Osteoblast (primary cell): ENCODE measurements at regions not wholly inside any gene's neighbourhood (a gene's known extent, or its start where the extent isn't known, plus 50 kb on each side); places are given as distances from the start of the nearest gene placed in this dataset.
A peak's percentile ranks its signal among the peaks of the same experiment; 100 is the strongest.

Experiments used
- DNase-seq: peaks from one replicate; pipeline ENCODE4 v3.0.0; 2011; ENCODE audit warnings: low spot score, mixed read lengths; ENCODE audit not compliant: insufficient read length; ENCODE audit errors: missing footprints
- H2AFZ ChIP-seq: 2 replicates; pipeline ENCODE4 v1.6.0; 2011; ENCODE audit warnings: mild to moderate bottlenecking, low read length
- H3K27ac ChIP-seq: 2 replicates; pipeline ENCODE4 v1.5.1; 2011; ENCODE audit warnings: mild to moderate bottlenecking, low read depth, low read length, moderate library complexity
- H3K27me3 ChIP-seq: 2 replicates; pipeline ENCODE4 v1.6.0; 2012; ENCODE audit warnings: mild to moderate bottlenecking, control low read depth, inconsistent platforms, low read length, moderate library complexity; ENCODE audit not compliant: insufficient read depth
- H3K36me3 ChIP-seq: 2 replicates; pipeline ENCODE4 v1.5.1; 2011; ENCODE audit warnings: mild to moderate bottlenecking, low read length, control low read depth, moderate library complexity; ENCODE audit not compliant: insufficient read depth
- H3K4me1 ChIP-seq: 2 replicates; pipeline ENCODE4 v1.5.1; 2011; ENCODE audit warnings: mild to moderate bottlenecking, low read length, control low read depth, moderate library complexity; ENCODE audit not compliant: insufficient read depth
- H3K4me2 ChIP-seq: 2 replicates; pipeline ENCODE4 v1.6.0; 2011; ENCODE audit warnings: mild to moderate bottlenecking, low read length; ENCODE audit not compliant: insufficient read depth
- H3K4me3 ChIP-seq: fragments of 200-600 bp; sonication (generic); 3 replicates; pipeline ENCODE4 v1.5.1; 2012; ENCODE audit warnings: mild to moderate bottlenecking, low read length, inconsistent platforms; ENCODE audit not compliant: insufficient read depth
- H3K79me2 ChIP-seq: 2 replicates; pipeline ENCODE4 v1.6.0; 2012; ENCODE audit warnings: mild to moderate bottlenecking, low read length, control low read depth, inconsistent platforms; ENCODE audit not compliant: insufficient read depth
- H3K9me3 ChIP-seq: 2 replicates; pipeline ENCODE4 v1.5.1; 2011; ENCODE audit warnings: low read depth, low read length, control low read depth
- H4K20me1 ChIP-seq: 2 replicates; pipeline ENCODE4 v1.6.0; 2012; ENCODE audit warnings: mild to moderate bottlenecking, low read length, control low read depth; ENCODE audit not compliant: insufficient read depth
- CTCF ChIP-seq: IDR thresholded peaks from 2 replicates; pipeline ENCODE4 v1.5.1; 2011; ENCODE audit warnings: mild to moderate bottlenecking, low read depth, low read length, moderate library complexity; ENCODE audit errors: extremely low read depth

GRCh38 chr16:66224186-66224585 lies 142.3 kb upstream of the CDH5 start:
- no peaks in the 10 kb centered on the region for H3K27me3 ChIP-seq
- H2AFZ ChIP-seq: no peak overlapping the region
- H3K79me2 ChIP-seq: no peaks in the 10 kb centered on the region
- H3K4me1 ChIP-seq: peaks cover 12% of the 10 kb centered on the region
- no peak for DNase-seq
- TF ChIP-seq CTCF: no peak
- no peak overlapping the region for H3K4me3 ChIP-seq
- no peaks in the 10 kb centered on the region for H3K36me3 ChIP-seq
- no peak overlapping the region for H3K27ac ChIP-seq
- no peaks in the 10 kb centered on the region for H3K9me3 ChIP-seq
- H3K4me2 ChIP-seq: no peak overlapping the region
- no peaks in the 10 kb centered on the region for H4K20me1 ChIP-seq

GRCh38 chr16:66223176-66223780 lies 143.2 kb upstream of the CDH5 start:
- H3K27me3 ChIP-seq: peaks cover 7% of the 10 kb centered on the region
- H3K4me1 ChIP-seq: peaks cover 12% of the 10 kb centered on the region
- H3K4me3 ChIP-seq: no peak overlapping the region
- H3K9me3 ChIP-seq: no peaks in the 10 kb centered on the region
- peak overlapping the region; percentile 35 for H3K4me2 ChIP-seq
- no peak for TF ChIP-seq CTCF
- no peaks in the 10 kb centered on the region for H3K36me3 ChIP-seq
- H2AFZ ChIP-seq: no peak overlapping the region
- H3K27ac ChIP-seq: peak overlapping the region; percentile 23
- H4K20me1 ChIP-seq: no peaks in the 10 kb centered on the region
- no peaks in the 10 kb centered on the region for H3K79me2 ChIP-seq
- peak; percentile 84 for DNase-seq

DNA sequence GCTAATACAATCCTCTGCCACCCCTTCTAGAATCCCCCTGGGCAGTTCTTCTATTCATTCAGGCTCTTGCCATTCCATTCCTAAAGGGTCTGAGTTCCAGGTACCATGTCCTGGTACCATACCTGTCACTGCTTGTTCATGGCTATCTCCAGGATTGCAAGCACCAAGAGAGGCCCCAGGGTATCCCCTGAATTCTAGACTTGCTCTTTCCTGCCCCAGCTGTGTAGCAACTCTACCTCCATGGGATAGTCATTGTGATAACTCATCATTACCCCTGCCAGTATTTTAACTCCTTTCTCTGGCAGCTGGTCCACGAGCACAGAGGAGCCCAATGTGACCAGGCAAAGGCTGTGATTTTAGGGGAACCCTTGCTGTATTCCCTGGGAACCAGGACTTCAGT lies 143.7 kb upstream of the CDH5 start:
- Histone ChIP-seq H3K4me3 (no peak overlapping the region), H4K20me1 (no peaks in the 10 kb centered on the region), H3K4me2 (no peak overlapping the region), H3K9me3 (no peaks in the 10 kb centered on the region), H3K36me3 (no peaks in the 10 kb centered on the region), H3K27ac (peak overlapping the region; percentile 23), H3K4me1 (peaks cover 12% of the 10 kb centered on the region), H3K27me3 (peaks cover 9% of the 10 kb centered on the region), H3K79me2 (no peaks in the 10 kb centered on the region), H2AFZ (no peak overlapping the region)
- no peak for DNase-seq
- TF ChIP-seq CTCF: no peak

DNA sequence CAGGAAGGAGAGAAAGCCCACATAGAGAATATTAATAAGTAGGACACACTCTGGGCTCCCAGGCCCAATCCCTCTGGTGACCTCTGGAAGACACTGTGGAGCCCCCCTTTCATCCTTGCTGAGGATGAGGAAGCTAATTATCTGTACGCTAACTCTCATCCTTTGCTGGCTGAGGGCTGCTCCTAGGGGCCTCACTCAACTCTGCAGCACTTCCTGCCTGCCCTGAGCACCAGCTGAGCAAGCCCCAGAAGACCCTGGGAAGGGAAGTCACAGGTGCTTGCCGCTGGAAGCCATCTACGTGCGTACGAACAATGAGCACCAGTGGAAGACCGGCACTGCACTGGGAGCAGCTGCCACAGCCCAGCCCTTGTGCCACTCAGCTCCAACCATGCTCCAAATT lies 145.8 kb upstream of the CDH5 start:
- no peak for DNase-seq
- Histone ChIP-seq H3K4me2 (no peak overlapping the region), H3K27ac (no peak overlapping the region), H2AFZ (no peak overlapping the region), H3K36me3 (no peaks in the 10 kb centered on the region), H3K27me3 (peaks cover 9% of the 10 kb centered on the region), H3K9me3 (no peaks in the 10 kb centered on the region), H3K4me1 (peaks cover 12% of the 10 kb centered on the region), H3K79me2 (no peaks in the 10 kb centered on the region), H4K20me1 (no peaks in the 10 kb centered on the region), H3K4me3 (no peak overlapping the region)
- TF ChIP-seq CTCF: no peak
